ENCODE measurements at regions not wholly inside any gene's neighbourhood (a gene's known extent, or its start where the extent isn't known, plus 50 kb on each side); places are given as distances from the start of the nearest gene placed in this dataset.

DNA sequence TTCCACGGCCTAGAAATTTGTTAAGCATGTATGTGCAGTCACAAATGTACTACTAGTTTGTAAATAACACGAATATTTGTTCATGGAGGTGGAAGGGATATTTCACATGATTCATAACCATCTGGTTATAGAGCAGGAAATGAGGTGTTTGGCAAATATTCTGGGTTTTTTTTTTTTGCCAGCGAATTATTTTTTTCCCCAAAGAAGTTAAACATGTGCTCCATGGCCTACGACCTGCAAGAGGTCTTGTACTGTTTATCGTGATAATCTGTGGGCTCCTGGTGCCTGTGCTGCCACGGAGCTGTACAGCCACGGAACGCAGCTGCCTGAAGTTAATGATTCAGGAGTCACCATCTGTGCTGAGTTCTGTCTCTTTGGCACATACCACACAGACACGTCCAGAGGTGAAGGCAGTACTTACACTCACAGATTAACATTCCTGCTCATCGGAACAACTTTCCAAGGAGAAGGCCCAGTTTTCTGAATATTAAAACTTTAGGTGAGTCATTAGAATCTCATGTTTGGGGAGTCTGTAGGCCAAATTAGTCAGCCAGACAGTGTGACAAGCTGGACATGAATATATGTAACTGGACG, 156.3 kb downstream of the TMX1 start:
- no peak for DNase-seq (ENCODE audit: low spot score)

DNA sequence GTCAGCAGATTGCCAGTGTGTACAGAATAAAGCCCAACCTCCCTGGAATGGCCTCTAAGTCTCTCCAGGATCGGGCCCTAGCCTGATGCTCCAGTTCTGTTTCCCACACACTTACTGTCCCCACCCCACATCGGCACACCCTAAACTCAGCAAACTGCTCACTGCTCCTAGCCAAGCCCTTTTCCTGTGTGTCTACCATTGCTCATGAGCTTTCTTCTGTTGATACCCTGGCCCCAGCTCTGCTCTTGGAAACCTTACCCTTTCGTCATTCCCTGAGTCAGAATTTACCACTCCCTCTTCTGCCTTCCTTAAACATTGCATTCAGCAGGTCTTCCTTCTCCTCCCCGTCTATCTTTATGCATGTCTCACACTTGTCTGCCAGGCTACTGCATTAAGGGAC, 158.9 kb downstream of the TMX1 start:
- no peak for DNase-seq (ENCODE audit: low spot score)

DNA sequence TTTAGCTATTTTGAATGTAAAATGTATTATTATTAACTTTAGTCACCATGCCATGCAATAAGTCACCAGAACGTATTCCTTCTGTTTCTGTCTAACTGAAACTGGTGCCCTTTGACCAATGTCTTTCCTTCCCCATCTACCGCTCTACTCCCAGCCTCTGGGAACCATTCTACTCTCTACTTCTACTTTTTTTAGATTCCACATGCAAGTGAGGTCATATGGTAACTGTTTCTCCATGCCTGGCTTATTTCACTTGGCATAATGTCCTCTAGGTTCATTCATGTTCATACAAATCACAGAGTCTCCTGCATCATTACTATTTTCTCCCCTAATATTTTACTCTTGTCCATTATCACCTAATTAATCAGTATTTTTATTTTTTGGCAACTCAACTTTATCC, 160.1 kb downstream of the TMX1 start:
- no peak for DNase-seq (ENCODE audit: low spot score)

DNA sequence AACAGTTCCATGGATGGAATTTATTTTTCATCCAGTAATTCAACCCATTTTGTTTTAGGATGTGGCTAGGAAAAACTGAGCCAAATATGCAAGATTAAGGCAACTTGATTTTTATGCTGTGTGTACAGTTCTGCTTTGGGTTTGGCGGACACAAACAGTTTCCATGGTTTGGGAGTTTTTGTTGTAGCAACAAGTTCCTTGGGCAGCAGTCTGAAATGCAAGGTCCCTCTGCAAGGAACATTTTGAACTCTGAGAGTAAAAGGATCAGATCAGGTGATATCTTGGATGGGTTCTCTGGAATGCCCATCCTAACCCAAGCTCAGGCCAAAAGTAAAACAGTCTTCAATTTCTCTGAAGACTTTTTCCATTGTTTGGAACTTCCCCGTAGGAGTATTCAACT, 161.2 kb downstream of the TMX1 start:
- no peak for DNase-seq (ENCODE audit: low spot score)

DNA sequence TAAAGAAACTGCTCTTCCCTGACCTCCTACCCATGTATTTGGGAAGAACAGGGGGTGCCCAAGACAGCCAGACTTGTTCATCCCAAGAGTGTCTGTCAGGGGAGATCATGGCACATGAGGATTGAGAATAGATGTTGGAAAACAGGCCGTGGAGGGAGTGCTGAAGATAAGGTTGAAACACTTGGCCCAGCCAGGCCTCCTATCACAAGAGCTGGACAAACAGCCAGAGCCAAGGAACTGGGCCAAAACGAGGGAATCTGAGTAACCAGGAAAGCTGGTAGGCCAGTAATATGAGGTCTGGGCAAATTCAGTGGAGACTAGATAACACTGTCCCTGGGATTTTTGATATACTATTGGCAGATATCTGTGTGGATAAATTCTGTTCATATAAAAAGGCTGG, 161.7 kb downstream of the TMX1 start:
- no peak for DNase-seq (ENCODE audit: low spot score)

DNA sequence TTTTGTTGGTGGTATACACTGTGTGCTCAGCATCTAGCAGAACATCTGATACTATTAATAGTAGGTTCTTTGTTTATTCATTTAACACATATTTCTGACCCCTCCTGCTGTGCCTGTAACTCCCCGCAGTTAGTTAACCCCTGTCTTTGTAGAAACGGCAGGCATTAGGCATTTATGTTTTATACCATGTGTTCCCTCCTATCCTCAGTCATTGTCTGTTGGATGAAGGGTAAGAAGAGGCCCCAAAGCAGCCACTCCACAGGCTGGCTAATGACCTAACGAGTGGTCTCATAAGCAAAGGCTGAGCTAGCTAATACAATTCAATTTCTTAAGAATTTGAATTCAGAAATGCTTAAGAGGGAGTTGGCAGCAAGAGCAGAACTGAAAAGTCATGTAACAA, 170.8 kb downstream of the TMX1 start:
- DNase-seq (ENCODE audit: low spot score) = no peak

DNA sequence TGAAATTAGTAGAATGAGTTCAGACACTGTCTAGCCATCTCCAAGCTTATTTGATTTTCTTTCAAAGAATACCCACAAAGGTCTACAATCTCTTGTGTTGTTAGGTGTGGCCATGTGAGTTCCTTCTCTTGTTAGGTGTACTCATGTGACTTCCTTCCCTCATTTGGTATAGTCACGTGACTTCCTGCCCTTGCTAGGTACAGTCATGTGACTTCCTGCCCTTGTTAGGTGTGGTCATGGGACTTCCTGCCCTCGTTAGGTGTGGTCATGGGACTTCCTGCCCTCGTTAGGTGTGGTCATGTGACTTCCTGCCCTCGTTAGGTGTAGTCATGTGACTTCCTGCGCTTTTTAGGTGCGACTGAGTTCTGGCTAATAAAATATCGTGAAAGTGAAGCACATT, 179.6 kb downstream of the TMX1 start:
- DNase-seq (ENCODE audit: low spot score) = peak; percentile 45

DNA sequence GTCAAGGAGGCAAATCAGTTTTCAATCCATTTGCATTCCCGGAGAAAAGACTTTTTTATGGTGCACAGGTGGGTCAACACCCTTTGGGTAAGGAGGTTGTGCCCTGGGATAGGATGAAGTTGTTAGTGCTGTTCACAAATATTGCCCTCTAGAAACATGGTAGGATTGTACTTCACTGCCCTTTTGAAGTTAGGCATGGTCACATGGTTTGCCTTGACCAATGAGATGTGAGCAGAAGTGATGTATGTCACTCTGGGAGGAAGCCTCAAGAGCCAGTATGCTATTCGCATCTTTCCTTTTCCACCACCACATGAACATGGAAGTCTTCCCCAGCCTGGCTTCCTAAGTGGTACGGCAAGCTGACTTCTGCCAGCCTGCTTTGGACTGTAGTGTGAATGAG, 182.7 kb downstream of the TMX1 start:
- DNase-seq (ENCODE audit: low spot score) = no peak

DNA sequence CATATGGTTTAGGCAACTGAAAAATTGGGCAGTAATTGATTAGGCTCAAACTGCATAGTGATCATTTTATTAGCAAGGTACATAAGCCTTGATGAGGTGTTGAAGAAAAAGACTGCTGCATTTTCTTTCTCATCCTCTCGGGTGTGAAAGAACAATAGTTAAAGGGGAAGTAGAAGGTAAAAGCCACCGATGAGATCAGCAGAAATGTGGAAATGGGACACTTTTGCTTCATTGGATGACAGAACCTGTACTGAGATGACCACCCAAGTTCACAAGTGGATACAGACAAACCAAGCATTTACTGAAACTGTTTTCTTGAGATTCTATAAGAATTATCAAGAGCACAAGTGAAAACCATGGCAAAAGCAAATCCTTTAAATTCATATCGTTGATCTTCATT, 184.0 kb downstream of the TMX1 start:
- no peak for DNase-seq (ENCODE audit: low spot score)

DNA sequence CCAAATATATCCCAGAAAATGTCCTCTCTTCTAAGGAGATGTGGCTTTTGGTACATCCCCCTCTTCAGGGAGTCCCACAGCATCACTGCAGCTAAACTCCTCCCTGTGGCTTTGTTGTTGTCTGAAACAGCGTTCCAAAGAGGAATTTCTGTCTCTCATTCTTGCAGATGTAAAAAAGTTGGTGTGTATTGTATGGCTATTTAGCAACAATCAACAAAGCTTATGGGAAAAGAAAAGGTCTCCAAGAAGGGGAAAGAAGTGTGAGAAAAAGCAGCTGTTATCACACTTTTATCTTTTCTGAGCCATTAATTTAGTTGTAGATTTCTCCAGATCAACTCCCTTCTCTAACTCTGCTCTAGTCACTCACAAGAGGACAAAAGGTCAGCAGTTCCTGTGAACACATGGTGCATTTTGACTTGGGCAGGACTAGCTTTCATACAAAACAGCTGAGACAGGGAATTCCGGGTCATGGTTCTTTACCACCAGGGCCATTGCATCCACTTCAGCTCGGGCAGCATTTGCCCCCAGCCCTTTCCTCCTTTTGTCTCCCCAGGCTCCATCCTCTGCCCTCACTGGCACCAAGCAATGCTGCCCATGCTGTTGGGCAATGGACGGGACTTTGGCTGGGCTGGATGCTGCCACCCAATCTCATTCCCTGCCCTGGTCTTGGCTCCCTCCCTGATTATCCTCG, 184.7 kb downstream of the TMX1 start:
- DNase-seq (ENCODE audit: low spot score) = no peak

DNA sequence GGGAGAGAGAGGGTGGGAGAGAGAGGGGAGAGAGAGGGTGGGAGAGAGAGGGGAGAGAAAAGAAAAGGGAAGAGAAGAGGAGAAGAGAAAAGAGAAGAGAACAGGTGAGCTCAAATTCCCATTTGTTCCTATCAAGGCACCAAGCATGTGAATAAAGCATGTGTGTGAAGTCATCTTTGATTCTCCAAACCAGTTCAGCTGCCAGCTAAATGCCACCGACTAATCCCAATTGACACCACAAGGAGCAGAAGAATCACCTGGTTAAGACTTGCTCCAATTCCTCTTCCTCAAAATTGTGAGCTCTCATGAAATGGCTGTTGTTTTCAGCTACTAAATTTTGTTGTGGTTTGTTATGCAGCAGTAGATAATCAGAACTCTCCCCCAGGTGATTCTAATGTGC, 188.9 kb downstream of the TMX1 start:
- DNase-seq (ENCODE audit: low spot score) = no peak

DNA sequence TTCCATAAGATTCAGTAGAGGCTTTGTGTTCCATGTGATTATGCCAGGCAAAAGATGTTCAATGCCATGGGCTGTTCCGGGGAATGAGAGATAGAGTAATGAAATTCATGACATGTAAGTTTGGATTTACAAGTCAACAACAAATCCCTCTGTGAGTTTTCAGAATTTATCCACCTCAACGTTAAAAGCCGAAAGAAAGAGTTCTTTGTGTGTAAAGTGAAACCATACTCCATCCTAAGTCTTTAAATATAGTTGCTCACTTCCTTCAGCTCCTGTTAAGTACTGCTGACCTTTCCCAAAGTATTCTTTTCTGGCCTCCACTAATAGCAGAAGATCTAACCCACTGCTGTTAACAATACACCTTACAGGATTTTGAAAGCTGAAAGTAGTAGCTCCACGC, 190.0 kb downstream of the TMX1 start:
- no peak for DNase-seq (ENCODE audit: low spot score)

DNA sequence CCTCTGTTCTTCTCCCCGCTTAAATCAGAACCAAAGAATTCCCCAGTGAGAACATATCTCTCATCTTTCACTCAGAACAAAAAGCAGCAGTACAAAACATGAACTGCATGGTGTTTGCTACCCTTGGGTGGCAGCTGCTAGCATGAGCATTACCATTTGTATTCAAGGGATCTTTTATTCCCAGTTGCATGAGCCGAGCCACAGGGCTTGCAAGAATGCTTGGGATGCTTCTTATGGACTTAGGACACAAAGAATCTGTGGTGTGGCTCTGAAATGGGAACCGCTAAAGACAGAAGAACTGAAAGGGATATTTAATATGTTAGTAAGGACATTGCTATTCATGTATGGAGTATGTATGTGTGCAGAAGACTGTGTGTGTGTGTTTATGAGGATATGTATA, 190.6 kb downstream of the TMX1 start:
- DNase-seq (ENCODE audit: low spot score) = no peak

DNA sequence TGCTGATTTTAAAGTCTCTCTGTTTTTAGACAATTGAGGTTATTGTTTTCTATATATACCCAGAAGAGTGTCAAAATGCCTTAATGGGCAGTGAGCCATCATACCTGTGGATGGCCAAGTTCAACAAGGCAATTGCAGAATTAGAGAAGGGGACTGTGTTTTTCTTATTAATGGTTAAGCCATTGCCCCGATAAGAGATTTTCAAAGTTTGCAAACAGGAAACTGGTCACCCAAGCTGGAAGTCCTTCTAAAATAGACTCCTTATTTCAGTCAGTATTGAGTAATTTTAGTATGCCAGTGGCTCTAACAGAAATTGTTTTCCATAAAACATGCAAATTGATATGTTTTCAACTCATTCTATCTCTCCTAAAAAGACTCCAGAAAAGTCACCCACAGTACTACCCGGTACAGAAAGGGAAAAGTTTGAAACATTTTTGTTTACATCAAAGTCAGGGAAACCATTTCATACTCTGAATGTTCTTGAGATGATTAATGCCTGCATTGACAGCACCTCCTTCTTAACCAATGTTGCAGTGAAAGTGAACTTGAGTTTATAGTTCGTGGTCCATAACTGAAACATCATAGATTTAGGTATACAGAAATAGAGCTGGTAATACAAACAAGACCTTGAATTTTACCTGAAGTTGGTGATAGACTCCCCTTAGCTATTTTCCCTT, 191.1 kb downstream of the TMX1 start:
- DNase-seq (ENCODE audit: low spot score) = no peak

DNA sequence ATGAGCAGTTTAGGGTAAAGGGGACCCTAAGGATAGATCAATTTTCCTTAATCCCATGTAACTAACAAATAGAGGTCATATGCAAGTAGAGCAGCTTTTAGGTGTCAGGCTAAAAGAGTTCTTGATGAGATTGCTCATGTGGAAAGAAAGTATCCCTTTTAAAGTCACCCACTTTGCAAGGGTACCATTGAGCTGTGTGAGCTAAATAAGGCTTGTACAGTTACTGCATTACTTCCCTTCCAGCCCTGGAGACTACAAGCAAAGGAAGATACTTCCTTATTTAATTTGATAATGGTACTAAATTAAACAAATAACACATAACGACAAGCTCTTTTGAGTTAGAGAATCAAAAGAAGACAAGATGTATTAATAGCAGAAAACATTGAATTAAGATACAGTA, 191.7 kb downstream of the TMX1 start:
- no peak for DNase-seq (ENCODE audit: low spot score)

DNA sequence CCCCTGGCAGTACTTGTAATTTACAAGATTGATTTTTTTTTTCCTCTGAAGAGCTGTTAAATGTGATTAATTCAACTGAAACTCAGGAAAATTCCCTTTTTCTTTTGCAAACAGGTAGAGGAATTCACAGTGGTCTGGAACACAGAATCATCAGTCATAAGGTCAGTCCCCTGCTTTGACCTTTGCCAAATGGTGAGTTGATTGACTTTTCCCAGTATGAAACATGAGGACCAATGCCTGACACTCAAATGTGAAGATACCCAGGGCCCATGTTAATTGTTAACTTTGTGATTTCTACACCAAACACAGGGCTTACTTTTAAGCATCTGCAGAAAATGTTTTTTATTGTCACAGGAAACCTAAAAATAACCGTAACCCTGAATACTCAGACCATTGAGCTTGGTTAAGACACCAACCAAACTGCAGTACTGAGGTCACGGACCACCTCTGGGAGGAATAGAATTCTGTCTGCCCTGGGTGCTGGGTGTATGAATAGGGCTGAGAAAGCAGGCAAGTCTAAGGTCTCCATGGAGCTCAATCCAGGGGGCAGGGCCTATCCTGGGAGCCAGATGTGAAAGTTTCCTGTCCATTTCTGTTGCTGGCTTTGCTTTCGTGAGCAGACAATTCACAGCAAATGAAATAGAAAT, 192.4 kb downstream of the TMX1 start:
- DNase-seq (ENCODE audit: low spot score) = no peak

DNA sequence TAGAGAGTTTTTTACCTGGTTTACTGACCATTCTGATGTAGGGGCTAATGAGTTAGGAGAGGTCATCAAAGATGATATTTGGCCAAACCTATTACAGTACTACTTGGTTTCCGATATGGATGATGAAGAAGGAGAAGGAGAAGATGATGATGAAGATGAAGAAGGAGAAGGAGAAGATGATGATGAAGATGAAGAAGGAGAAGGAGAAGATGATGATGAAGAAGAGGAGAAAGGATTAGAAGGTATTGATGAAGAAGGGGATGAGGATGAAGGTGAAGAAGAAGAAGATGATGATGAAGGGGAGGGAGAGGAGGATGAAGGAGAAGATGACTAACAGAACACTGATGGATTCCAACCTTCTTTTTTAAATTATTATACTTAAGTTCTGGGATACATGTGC, 196.6 kb downstream of the TMX1 start:
- DNase-seq (ENCODE audit: low spot score) = no peak

DNA sequence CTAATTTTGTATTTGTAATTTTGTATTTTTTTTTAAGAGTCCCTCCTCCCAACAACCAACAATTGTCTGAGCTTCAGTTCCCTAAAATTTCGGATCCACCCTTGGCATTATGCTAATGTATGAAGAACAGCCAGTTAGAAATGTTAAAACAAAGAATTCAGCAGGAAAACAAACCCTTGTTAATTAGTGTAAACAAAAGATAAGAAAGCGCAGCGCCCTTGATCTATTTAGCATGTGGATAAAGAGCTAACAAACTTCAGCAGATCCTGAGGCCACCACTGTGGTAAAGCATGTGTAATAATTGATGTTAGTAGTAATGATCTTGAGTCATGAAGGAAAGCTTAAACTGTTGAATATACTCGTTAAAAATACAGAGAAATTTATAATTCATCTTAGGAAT, 199.8 kb downstream of the TMX1 start:
- DNase-seq (ENCODE audit: low spot score) = no peak

DNA sequence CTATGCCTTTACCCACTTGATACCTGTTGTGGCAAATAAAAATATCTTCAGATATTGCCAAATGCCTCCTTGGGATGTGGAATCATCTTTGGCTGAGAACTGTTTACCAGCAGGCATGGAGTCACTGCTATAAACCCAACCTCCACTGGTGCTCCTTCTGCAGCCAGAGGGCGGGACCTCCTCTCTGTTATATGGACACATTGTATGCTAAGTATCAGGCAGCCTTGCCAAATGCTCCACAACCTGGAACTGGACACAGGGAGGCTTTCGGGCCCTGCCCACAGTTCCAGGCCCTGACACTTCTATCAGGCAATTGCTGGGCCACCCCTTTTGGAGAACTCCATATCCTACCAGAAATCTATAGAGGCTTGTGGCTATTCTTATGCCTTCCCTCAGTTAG, 201.0 kb downstream of the TMX1 start:
- no peak for DNase-seq (ENCODE audit: low spot score)

DNA sequence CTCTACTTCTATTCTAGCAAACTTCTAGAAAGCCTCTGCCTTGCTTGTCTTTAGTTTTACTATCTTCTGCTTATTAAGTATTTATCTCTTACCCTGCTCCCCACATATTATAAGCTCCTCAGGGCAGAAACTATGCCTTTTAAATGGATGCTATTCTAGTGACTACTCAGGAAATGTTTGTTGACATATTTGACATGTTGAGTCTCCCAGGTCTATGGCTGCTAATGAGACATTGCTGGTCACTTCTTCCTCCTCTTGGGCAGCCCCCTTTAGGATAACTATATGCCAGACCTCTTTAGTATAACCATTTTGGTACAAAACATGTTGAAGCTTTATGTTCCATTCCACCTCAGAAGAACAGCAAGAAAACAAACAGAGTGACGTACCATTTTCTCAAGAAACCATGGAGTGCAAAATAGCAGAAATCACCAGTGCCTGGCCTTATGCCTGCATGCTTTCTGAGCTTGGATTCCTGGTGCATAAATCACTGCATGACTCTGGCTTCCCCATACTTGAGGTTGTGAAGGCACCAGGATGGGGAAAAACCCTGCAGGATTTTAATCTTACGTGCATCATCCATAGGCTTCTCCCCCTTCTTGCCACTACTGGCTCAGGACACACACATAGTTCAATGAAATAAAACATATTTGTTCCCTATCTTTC, 202.6 kb downstream of the TMX1 start:
- no peak for DNase-seq (ENCODE audit: low spot score)

DNA sequence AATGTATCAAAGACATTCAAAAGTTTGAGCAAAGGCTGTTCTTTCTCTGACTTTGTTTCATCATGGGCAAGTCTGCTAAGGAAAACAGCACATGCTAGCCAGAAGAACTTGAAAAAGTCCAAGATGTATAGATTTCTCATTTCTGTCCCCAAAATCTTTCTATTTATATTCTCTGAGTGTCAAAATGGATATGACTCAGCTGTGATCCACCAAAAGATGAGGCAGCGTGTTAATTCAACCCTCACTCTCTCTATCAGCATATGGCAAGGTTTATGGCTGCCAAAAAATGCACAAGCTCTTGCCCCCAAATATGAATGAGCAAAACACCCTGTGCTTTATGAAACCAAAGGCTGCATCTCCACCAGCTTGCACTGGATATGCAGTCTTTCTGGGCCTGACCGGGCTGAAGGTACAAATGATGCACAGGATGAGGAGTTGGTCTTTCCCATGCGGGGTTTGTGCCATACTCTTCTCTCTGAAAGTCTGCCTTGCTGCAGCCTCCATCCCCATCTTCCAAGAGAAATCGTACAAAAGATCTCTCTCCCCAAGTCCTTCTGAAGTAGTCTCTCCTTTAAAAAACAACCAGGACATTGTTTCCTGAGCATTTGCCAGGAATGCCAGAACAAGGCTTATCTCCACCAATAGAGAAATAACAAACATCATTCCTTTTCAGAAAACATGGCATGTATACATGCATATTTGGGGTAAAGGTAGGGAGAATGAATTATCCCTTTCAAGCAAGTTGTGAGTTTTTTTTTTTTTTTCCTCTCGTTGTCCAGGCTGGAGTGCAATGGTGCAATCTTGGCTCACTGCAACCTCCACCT, 203.4 kb downstream of the TMX1 start:
- no peak for DNase-seq (ENCODE audit: low spot score)
